ENCODE measurements at regions not wholly inside any gene's neighbourhood (a gene's known extent, or its start where the extent isn't known, plus 50 kb on each side); places are given as distances from the start of the nearest gene placed in this dataset.

DNA sequence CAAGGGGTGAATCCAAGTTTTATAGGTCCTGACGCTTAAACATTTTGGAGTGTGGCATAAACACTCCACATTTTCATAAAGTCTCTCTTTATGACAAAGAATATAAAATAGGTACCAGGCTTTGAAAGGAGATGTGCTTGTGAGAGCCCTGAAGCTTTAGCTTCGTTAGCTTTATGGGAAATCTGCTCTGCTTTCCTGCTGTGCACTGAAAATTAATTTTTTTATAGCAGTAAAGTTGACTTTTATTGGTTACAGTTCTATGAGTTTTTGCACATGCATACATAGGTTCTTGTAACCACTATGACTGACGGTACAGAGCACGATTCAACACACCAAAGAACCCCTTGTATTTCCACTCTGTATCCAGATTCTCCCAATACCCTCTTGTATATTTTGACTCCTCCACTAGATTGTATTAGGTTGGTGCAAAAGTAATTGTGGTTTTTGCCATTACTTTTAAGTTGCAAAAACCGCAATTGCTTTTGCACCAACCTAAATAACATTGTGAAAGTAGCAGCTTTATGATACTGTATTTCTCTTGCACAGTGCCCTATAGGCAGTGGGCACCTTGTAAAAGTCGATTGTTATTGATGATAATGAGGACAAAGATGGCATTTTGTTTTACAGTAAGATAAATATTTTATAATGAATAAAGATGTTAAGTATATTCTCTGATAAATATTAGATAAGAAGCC lies 145.2 kb upstream of the AKIRIN2 start:
- Histone ChIP-seq H3K27ac (ENCODE audit: low read depth in 2 of 2, low read length in 2 of 2) (no peak overlapping the region), H3K4me3 (ENCODE audit: low read length in 3 of 3) (no peak overlapping the region), H3K9ac (ENCODE audit: low read length in 3 of 3) (no peak overlapping the region), H3K27me3 (ENCODE audit: control insufficient read depth, insufficient read depth, low read length) (no peaks in the 10 kb centered on the region), H3K9me3 (ENCODE audit: control insufficient read depth in 2 of 3, insufficient read depth in 1 of 3, low read length in 3 of 3) (no peaks in the 10 kb centered on the region), H3K36me3 (ENCODE audit: control insufficient read depth in 2 of 3, insufficient read depth in 3 of 3, low read length in 3 of 3) (no peaks in the 10 kb centered on the region), H3K4me1 (ENCODE audit: control insufficient read depth in 2 of 3, insufficient read depth in 2 of 3, low read depth in 1 of 3, low read length in 3 of 3) (no peaks in the 10 kb centered on the region)
- intact Hi-C loops (cut with DNase I): no loop called here
- TF ChIP-seq, protein P1, sequence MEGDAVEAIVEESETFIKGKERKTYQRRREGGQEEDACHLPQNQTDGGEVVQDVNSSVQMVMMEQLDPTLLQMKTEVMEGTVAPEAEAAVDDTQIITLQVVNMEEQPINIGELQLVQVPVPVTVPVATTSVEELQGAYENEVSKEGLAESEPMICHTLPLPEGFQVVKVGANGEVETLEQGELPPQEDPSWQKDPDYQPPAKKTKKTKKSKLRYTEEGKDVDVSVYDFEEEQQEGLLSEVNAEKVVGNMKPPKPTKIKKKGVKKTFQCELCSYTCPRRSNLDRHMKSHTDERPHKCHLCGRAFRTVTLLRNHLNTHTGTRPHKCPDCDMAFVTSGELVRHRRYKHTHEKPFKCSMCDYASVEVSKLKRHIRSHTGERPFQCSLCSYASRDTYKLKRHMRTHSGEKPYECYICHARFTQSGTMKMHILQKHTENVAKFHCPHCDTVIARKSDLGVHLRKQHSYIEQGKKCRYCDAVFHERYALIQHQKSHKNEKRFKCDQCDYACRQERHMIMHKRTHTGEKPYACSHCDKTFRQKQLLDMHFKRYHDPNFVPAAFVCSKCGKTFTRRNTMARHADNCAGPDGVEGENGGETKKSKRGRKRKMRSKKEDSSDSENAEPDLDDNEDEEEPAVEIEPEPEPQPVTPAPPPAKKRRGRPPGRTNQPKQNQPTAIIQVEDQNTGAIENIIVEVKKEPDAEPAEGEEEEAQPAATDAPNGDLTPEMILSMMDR (IDR thresholded peaks at IDR 0.05; ENCODE audit: borderline replicate concordance, extremely low read depth, insufficient read depth): no peak
- no peak for FAIRE-seq
- no peak for DNase-seq

DNA sequence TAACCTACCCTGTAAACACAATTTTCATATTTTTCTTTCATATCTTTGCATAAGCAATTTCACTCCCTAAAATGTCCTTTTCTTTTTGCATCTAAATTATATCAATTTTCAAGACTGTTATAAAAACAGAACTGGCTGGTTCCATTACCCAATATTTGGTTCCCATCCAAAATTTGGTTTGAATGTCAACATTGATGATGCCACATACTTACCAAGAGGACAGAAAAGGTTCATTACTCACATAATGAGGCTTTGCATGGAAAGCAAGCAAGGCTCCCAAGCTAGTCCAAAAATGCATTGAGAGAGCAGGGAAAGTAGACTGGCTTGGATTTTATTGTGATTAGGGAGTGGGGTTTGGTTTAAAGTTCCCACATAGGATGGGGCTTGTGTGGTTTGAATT lies 144.4 kb upstream of the AKIRIN2 start:
- H3K9ac ChIP-seq (ENCODE audit: low read length in 3 of 3): no peak overlapping the region
- FAIRE-seq (no peak), DNase-seq (no peak)
- H3K4me1 ChIP-seq (ENCODE audit: control insufficient read depth in 2 of 3, insufficient read depth in 2 of 3, low read depth in 1 of 3, low read length in 3 of 3): no peaks in the 10 kb centered on the region
- H3K27me3 ChIP-seq (ENCODE audit: control insufficient read depth, insufficient read depth, low read length): no peaks in the 10 kb centered on the region
- H3K4me3 ChIP-seq (ENCODE audit: low read length in 3 of 3): no peak overlapping the region
- no peaks in the 10 kb centered on the region for H3K36me3 ChIP-seq (ENCODE audit: control insufficient read depth in 2 of 3, insufficient read depth in 3 of 3, low read length in 3 of 3)
- H3K27ac ChIP-seq (ENCODE audit: low read depth in 2 of 2, low read length in 2 of 2): no peak overlapping the region
- TF ChIP-seq, protein P1 (IDR thresholded peaks at IDR 0.05; ENCODE audit: borderline replicate concordance, extremely low read depth, insufficient read depth): no peak
- intact Hi-C loops (cut with DNase I): no loop called here
- H3K9me3 ChIP-seq (ENCODE audit: control insufficient read depth in 2 of 3, insufficient read depth in 1 of 3, low read length in 3 of 3): no peaks in the 10 kb centered on the region

DNA sequence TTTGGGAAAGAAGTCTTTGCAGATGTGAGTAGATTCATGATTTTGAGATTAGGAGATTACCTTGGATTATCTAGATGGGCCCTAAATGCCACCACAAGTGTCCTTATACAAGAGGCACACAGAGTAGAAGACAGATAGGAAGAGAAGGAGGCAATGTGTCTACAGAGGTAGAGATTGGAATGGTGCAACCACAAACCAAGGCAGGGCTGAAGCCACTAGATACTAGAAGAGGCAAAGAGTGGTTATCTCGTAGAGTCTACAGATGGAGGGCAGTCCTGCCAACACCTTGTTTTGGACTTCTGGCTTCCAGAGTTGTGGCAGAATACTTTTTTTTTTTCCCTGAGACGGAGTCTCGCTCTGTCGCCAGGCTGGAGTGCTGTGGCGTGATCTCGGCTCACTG lies 138.3 kb upstream of the AKIRIN2 start:
- no peaks in the 10 kb centered on the region for H3K27me3 ChIP-seq (ENCODE audit: control insufficient read depth, insufficient read depth, low read length)
- FAIRE-seq: no peak

More for the DNA sequence above, 138.3 kb upstream of the AKIRIN2 start:
- no peaks in the 10 kb centered on the region for H3K36me3 ChIP-seq (ENCODE audit: control insufficient read depth in 2 of 3, insufficient read depth in 3 of 3, low read length in 3 of 3)
- no peak overlapping the region for H3K4me3 ChIP-seq (ENCODE audit: low read length in 3 of 3)
- TF ChIP-seq, protein P1 (IDR thresholded peaks at IDR 0.05; ENCODE audit: borderline replicate concordance, extremely low read depth, insufficient read depth): no peak
- H3K9ac ChIP-seq (ENCODE audit: low read length in 3 of 3): no peak overlapping the region
- H3K27ac ChIP-seq (ENCODE audit: low read depth in 2 of 2, low read length in 2 of 2): no peak overlapping the region
- no peaks in the 10 kb centered on the region for H3K9me3 ChIP-seq (ENCODE audit: control insufficient read depth in 2 of 3, insufficient read depth in 1 of 3, low read length in 3 of 3)
- intact Hi-C loops (cut with DNase I): no loop called here
- no peaks in the 10 kb centered on the region for H3K4me1 ChIP-seq (ENCODE audit: control insufficient read depth in 2 of 3, insufficient read depth in 2 of 3, low read depth in 1 of 3, low read length in 3 of 3)
- DNase-seq: no peak

Measured in kidney (tissue), 13 donors.